D341Med (cell line): ENCODE measurements at regions not wholly inside any gene's neighbourhood (a gene's known extent, or its start where the extent isn't known, plus 50 kb on each side); places are given as distances from the start of the nearest gene placed in this dataset.
"Not testable (repeated sequence)": the region's sequence is repeated elsewhere in the genome, so short reads cannot be mapped to it uniquely, and the experiment has no call there.

Source experiments
- DNase-seq: peaks from one replicate; pipeline ENCODE4 v3.0.0; 2012; ENCODE audit warnings: low spot score

GRCh38 chr7:104264285-104264684 lies 56.5 kb upstream of the ORC5 start:
- no peak for DNase-seq

- no peak for DNase-seq
These were observed 60.0 kb upstream of the ORC5 start for GRCh38 chr7:104267701-104268368.

- DNase-seq, result no peak
These were observed 56.5 kb upstream of the LHFPL3 start for GRCh38 chr7:104271948-104272347.

GRCh38 chr7:104272767-104273384 lies 55.5 kb upstream of the LHFPL3 start:
- DNase-seq, result peak; percentile 52

GRCh38 chr7:104275900-104276299 lies 52.5 kb upstream of the LHFPL3 start:
- DNase-seq, result no peak

- not testable (repeated sequence) for DNase-seq
These were observed 51.7 kb upstream of the LHFPL3 start for GRCh38 chr7:104276730-104277129.
